GM10248 (cell line): ENCODE measurements at regions not wholly inside any gene's neighbourhood (a gene's known extent, or its start where the extent isn't known, plus 50 kb on each side); places are given as distances from the start of the nearest gene placed in this dataset.

Source experiments
- CTCF ChIA-PET: fragments of 300-600 bp; sonication (Branson Sonifier 250); formaldehyde crosslinking; extraction: SDS; loops from one replicate; lab custom pipeline; 2021; ENCODE audit warnings: antibody characterized with exemption; lab: Yijun Ruan, JAX
- POLR2A ChIA-PET: fragments of 350-650 bp; sonication (Branson Sonifier 250); formaldehyde crosslinking; extraction: SDS; loops from one replicate; lab custom pipeline; 2020; ENCODE audit warnings: antibody characterized with exemption; lab: Yijun Ruan, JAX
- DNase-seq: peaks from one replicate; pipeline ENCODE4 v3.0.0; 2012; ENCODE audit errors: extremely low spot score
- TF ChIP-seq, protein P1 (sequence below): IDR thresholded peaks from 2 replicates; pipeline ENCODE4 v1.5.1; 2012; ENCODE audit warnings: mild to moderate bottlenecking, low read depth; ENCODE audit errors: extremely low read depth, missing control alignments, control extremely low read depth

DNA sequence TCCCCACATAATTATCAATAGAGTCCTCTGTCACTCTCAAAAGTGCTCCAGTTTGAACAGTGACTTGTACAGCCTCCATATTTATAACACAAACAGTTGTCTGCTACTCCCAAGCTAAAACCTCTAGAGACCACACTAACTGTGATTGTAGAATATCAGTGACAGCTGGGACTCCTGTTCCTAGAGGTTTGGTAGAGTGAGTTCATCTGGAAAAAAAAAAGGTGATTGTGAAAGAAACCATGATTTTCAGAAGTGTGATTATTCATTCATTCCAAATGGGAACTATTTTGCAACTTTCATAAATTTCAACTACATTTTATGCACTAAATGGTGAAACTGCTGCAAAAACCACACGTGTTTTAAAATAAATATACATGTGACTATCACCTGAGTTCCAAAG is 128.0 kb upstream of the PLXNC1 start:
- POLR2A ChIA-PET: interaction anchor here (0.6 kb wide), 1 partner anchor 103 kb away, joined by 5 read pairs; no protein-coding TSS in a partner anchor
- TF ChIP-seq, protein P1, sequence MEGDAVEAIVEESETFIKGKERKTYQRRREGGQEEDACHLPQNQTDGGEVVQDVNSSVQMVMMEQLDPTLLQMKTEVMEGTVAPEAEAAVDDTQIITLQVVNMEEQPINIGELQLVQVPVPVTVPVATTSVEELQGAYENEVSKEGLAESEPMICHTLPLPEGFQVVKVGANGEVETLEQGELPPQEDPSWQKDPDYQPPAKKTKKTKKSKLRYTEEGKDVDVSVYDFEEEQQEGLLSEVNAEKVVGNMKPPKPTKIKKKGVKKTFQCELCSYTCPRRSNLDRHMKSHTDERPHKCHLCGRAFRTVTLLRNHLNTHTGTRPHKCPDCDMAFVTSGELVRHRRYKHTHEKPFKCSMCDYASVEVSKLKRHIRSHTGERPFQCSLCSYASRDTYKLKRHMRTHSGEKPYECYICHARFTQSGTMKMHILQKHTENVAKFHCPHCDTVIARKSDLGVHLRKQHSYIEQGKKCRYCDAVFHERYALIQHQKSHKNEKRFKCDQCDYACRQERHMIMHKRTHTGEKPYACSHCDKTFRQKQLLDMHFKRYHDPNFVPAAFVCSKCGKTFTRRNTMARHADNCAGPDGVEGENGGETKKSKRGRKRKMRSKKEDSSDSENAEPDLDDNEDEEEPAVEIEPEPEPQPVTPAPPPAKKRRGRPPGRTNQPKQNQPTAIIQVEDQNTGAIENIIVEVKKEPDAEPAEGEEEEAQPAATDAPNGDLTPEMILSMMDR: no peak
- CTCF ChIA-PET: interaction anchor here (0.8 to 1.6 kb wide), 2 partner anchors 11 to 36 kb away, joined by 3 read pairs; no protein-coding TSS in a partner anchor
- no peak for DNase-seq

DNA sequence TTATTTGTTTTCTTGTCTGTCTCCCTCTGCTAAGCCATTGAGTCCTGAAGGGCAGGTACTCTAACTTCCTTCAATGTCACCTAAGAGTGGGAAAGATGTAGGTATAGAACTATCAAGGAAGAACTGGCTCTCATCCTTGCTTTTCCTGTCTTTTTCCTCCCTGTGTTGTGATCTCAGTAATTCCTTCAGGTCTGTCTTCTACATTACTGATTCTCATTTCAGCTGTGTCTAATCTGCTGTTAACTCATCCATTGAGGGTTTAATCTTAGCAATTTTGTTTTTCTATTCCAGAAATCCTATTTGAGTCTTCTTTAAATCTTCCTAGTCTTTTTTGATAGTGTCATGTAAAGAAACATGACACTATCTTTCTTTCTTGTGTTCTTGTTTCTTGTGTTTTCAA is 124.5 kb upstream of the PLXNC1 start:
- POLR2A ChIA-PET: no interaction called here
- TF ChIP-seq, protein P1: no peak
- DNase-seq: no peak
- CTCF ChIA-PET: interaction anchor here (1.1 to 4.0 kb wide), 2 partner anchors 10 to 77 kb away, joined by 3 to 15 read pairs; no protein-coding TSS in a partner anchor

DNA sequence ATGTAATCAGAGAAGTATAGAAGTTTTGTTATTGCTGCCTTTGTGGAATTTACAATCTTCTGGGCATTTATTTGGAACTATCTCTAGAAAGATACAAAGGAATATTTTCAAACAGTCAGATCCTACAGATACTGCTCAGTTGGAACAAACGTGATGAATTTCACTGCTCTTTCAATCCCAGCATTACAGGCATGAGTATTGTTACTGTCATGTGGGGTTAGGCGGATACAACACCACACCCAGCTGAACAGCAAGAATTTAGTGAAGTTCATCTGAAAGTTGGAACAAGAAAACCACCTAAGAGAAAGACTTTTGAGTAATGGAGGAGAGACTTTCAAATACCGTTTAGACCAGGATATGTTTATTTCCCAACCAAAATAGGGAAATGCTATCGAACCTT is 123.3 kb upstream of the PLXNC1 start:
- TF ChIP-seq, protein P1: no peak
- no peak for DNase-seq
- ChIA-PET CTCF (interaction anchor here (4.0 kb wide), 1 partner anchor 9 kb away, joined by 15 read pairs; no protein-coding TSS in a partner anchor), POLR2A (no interaction called here)

DNA sequence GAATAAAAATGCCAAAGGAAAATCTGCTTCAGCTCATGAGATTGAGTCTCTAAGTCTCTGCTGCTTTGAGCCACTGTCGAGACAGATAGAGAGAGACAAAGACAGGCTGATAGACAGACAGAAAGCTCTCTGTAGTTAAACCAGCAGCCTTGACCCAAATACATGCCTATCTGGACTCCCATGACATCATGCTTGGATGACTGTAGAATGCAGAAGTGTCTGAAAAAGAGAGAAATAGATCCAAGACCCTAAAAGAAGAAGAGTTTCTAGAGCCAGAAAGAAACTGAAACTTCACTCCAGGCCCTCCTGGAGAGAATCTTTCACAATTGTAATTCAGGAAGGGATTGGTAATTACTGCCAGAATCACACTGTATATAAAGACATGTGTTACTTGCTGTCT is 122.6 kb upstream of the PLXNC1 start:
- ChIA-PET CTCF (no interaction called here), POLR2A (no interaction called here)
- no peak for DNase-seq
- TF ChIP-seq, protein P1: no peak

DNA sequence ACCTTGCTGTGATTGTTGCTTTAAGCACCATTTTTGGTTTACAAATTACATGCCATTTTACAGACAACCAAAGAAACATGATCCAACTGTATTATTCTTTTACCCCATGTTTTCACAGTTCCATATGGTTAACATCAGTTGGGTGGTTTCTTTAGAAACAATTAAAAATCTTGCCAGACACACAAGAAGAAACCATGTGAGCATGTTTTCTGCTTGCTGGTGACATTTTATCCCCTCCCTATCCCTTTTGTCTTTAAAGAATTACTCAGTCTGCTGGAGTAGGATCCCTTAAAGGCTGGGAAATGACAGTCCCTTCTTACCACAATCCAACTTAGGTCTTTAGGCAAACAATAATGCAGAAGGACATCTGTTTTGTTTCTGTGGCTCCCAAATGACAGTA is 121.8 kb upstream of the PLXNC1 start:
- TF ChIP-seq, protein P1: no peak
- ChIA-PET POLR2A (no interaction called here), CTCF (interaction anchor here (1.4 kb wide), 1 partner anchor 17 kb away, joined by 6 read pairs; no protein-coding TSS in a partner anchor)
- DNase-seq: no peak

DNA sequence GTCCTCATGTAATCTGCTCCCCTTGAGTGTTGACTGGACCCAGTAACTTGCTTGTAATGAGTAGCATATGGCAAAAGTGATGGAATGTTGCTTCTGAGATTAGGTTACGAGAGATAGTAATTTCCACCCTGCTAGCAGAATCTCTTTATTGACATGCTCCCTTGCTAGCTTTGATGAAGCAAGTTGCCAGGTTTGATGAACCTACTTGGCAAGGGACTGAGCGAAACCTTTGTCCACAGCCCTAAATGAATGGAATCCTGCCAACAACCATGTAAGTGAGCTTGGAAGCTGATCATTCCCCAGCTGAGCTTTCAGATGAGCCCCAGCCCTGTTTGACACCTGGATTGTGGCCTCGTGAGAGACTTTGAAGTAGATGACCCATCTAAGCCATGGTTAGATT is 120.8 kb upstream of the PLXNC1 start:
- no peak for DNase-seq
- POLR2A ChIA-PET: no interaction called here
- CTCF ChIA-PET: interaction anchor here (1.4 kb wide), 2 partner anchors 18 to 261 kb away, joined by 3 to 6 read pairs; no protein-coding TSS in a partner anchor
- TF ChIP-seq, protein P1: no peak

DNA sequence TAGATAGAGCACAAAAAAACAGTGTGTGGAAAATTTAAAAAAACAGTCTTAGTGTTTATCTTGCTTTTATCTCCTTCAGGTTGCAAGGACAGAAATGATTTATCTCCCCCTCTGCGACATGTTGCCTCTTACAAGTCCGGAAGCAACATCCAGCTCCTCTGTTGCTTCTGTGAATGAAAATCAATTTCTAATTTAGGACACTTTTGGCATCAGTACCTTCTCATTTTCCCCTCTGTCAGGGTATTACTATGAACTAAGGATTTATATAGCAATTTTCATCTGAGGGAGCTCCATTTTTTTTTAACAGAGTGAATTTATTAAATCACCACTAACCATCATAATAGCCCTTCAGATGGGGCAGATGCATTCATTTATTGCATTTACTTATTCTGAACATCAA is 116.6 kb upstream of the PLXNC1 start:
- CTCF ChIA-PET: interaction anchor here (1.1 to 1.4 kb wide), 4 partner anchors 17 to 171 kb away, joined by 3 to 4 read pairs (median 4); no protein-coding TSS in a partner anchor
- no peak for DNase-seq
- TF ChIP-seq, protein P1: no peak
- POLR2A ChIA-PET: no interaction called here
